ENCODE measurements at regions not wholly inside any gene's neighbourhood (a gene's known extent, or its start where the extent isn't known, plus 50 kb on each side); places are given as distances from the start of the nearest gene placed in this dataset.
"Not testable (repeated sequence)": the region's sequence is repeated elsewhere in the genome, so short reads cannot be mapped to it uniquely, and the experiment has no call there.

DNA sequence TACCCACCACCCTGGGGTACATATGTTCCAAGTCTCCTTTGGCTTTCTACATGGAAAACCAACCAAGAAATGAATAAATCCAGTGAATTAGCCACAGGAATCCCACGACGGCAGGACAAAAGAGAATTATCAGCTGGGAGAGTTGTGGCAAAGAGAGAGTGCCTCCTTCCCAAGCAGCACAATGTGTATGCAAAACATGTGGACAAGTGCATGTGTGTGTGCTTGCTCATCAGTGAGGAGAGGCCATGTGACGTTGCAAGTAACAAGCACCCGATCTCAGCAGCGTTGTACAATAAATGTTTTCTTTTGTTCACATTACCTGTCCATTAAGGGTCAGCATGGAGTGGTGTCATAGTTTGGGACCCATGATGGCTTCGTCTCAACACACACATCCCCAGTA lies 50.0 kb upstream of the EMX2 start:
- DNase-seq (ENCODE audit: low read depth), result peak; percentile 28

DNA sequence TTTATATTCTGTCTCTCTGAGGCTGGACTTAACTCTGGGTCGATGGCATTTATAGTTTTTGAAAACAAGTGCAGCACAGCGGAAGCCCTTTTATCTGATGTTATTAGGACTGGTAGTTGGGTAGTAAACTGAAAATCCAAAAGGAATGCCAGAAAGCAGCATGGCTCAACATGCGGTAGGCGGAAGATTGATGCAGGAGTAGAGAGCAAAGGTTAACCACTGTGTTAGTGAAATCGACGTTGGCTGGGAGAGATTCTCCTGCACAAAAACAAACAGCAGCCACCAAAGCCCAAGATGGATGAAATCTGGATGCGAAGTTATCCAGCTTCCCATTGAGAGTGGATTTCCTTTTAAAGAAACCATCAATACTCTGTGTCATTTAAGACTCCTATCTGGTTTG lies 54.5 kb upstream of the EMX2 start:
- DNase-seq (ENCODE audit: low read depth), result no peak

DNA sequence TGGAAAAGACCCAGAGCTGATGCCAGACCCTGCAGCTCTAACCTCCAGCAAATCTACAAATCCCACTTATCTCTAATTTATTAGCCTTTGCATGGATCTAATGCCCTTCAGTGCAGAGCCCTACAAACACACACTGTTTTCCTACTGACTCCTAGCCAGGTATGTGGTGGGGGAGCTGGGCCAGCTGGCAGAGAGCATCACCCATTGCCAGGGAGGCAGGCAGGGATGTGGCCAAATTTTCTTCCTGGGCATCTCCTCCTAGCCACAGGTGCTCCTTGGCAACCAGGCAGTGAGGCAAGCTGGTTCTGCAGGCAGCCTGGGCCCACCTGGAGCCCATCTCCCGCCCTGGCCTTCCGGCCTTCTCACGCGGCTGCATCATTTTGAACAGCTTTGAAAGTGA lies 55.9 kb upstream of the EMX2 start:
- DNase-seq (ENCODE audit: low read depth), result no peak

DNA sequence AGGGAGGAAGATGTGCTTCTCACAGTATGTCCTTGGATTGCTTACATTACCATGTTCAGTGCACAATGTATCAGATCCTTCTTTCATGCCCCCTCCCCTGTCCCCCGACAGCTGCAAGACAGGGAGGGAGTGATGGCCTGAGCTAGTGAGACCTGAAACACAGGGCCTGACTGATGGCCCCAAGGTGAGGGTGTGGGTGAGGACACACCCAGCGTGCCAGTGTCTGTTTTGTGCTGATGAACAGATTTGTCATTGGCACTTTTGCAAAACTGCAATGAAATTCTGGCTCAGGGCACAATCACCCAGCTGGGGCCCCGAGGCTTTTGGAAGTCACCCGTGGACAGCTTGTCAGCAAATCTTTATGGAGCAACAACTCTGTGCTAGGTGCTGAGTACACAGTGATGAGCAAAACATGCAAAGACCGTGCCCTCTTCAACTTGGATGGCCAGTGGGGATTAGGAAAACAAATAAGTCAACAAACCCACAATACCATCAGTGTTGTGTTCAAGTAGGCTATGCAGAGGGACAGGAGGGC lies 59.4 kb upstream of the EMX2 start:
- DNase-seq (ENCODE audit: low read depth), result no peak

DNA sequence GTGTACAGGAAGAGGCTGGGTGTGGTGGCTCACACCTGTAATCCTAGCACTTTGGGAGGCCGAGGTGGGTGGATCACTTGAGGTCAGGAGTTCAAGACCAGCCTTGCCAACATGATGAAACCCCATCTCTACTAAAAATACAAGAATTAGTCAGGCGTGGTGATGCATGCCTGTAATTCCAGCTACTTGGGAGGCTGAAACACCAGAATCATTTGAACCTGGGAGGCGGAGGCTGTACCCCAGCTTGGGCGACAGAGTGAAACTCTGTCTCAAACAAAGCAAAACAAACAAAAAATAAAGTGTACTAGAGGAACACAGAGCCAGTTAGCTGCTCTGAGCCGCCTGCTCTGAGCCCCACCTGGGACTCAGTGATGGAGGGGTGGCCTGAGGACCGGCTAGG lies 61.5 kb upstream of the EMX2 start:
- not testable (repeated sequence) for DNase-seq (ENCODE audit: low read depth)

DNA sequence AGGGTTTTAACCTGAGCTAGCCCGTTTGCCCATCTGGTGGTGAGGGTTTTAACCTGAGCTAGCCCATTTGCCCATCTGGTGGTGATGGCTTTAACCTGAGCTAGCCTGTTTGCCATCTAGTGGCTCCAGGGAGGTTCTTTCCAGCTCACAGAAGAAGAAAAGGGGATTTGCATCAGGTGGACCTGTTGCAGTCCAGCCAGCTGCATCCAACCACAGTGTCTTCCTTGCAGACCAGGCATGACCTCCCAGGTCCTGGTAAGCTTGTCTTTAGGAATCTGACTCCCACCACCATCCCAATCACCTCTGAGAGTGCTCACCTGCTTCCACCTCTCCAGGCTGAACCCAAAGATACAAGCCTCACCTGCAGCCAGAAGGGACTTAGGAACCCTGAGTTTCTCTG lies 62.4 kb upstream of the EMX2 start:
- DNase-seq (ENCODE audit: low read depth), result no peak

DNA sequence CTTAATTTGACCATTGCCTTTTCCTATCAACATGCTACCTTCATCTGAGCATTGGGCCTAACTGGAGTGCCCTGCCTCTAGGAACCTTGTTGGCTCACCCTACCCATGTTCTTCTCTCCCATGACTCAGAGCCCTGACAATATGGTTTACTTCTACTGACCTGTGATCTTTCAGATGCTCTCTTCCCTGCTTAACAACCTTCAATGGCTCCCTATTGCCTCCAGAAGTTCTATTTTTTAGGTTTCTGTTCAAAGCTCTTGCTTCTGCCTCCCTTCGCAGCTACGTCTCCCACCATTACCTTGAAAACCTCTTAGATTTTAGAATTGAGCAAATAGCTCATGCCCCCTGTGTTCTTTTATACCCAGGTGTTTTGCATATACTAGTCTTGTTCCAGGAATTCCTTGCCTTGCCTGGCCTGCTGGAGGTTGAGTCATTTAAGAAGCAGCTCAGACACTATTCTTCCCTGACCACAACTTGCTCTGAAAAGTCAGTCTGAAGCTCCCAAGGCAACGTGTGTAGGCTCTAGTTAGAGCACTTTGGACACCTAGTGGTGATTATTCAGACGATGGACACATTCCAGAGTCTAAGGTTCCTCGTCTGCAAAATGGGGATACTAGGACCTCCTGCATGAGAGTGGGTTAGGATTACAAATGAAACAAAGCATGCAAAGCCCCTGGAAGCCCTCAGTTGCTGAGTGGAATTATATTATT lies 64.4 kb upstream of the EMX2 start:
- DNase-seq (ENCODE audit: low read depth), result peak; percentile 72

DNA sequence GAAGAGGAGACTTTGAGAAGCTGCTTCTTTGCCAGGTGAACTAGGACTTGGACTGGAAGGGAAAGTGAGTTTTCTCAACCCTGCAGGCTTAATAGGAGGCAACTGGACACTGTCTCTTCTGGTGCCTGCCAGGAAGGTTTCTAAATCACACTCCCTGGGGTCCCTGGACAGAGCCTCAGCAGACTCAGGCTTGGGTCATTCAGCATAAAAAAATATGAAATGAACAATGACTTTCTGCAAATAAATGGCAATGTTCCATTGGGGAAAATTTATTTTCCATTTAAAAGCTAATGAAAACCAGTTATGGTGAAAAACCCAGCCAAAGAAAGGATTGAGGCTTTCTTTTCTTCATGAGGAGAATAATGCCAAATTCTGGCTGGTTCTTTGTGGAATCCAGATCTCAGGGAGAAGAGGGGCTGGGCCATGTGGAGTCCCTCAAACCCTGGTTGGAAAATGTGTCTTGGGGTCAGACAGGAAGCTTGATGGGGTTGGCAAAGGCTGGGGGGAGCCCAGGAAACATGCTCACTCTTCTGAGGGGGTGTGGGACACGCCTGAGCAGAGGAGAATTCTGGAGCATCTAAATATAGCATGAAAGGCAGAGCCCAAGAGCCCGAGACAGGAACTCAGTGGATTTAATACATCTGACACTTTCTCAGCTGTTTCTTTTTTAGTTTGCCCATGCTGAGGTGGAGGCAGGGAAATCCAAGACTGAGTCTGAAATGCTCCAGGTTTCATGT lies 65.2 kb upstream of the EMX2 start:
- no peak for DNase-seq (ENCODE audit: low read depth)

DNA sequence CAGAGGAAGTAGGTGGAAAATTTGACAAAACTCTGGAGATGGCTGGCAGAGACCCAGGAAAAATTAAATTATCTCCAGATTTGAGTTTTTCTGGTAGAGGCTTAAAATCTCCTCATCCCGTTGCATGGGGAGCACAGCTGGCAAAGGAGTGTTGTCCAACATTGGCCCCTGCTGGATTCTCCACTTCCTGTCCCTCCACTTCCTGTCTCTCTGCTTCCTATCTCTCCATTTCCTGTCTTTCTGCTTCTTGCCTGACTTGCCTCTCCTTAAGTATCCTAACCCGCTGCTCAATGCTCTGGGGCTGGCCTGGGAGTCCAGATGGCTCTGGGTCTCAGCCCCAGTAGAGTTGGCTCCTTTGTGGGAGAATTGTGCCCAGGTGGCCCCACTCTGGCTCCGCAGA lies 65.8 kb upstream of the EMX2 start:
- no peak for DNase-seq (ENCODE audit: low read depth)

DNA sequence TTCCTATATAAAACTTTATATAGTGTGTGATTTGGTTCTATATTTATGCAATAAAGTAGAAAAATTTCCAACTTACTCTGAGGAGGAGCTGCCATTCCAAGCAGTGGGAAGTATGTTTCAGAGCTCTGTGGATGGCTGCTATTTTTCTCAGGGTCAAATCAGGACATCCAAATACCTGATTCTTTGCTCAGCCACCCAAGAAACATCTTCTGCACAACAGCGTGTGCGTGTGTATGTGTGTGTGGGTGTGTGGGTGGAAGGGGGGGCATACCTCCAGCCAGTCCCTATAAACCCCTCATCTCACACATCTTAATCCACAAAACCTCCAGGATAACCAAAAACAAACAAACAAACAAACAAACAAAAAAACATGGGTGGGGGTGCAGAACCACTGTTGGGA lies 66.3 kb upstream of the EMX2 start:
- DNase-seq (ENCODE audit: low read depth), result no peak

DNA sequence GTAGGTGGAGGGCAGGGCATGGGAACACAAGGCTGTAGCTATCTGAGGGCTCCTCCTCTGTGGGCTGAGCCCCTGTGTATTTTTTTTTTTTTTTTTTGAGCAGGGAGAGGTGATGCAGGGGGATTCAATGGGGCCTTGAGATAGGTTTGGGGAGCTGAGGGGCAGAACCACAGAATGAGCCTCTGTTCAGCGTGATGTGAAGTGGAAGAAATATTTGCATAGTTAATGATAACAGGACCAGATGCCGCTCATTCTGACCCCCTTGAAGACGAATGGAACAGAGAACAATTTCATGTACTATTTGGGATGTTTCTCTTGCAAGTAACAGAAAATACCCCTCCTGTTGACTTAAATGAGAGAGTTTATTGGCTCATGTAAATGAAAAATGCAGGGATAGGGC lies 69.7 kb upstream of the EMX2 start:
- DNase-seq (ENCODE audit: low read depth), result no peak

DNA sequence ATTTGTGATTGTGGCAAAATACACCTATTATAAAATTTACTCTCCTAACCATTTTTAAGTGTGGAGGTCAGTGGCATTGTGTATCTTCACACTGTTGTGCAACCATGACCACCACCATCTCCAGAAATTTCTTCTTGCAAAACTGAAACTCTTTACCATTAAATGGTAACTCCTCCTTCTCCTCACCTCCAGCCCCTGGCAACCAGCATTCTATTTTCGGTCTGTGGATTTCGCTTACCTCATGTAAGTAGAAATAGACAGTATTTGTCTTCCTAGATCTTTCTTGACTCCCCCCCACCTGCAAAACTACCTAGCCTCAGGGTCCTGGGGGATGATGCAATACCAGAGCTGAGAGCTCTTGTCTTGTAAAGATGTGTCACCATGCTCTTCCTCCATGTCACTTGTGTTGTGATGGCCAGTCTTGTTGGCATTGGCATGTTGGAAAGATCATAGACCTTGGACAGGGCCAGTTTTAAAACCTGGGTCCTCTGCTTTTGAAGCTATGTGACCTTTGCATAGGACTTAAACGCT lies 71.1 kb upstream of the EMX2 start:
- no peak for DNase-seq (ENCODE audit: low read depth)

DNA sequence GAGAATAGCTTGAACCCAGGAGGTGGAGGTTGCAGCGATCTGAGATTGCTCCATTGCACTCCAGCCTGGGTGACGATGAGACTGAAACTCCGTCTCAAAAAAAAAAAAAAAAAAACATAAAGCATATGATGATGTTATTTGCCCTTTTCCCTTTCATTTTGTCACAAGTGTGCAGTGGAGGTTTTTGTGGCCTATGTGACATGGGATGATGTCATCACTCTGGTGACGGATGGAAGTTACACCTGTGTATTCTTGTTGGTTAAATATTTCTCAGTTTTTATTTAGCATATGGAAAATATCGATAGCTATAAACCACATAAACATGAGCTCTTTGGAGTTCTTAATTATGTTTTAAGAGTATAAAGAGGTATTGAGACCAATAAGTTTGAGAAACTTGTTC lies 71.8 kb upstream of the EMX2 start:
- DNase-seq (ENCODE audit: low read depth), result no peak

DNA sequence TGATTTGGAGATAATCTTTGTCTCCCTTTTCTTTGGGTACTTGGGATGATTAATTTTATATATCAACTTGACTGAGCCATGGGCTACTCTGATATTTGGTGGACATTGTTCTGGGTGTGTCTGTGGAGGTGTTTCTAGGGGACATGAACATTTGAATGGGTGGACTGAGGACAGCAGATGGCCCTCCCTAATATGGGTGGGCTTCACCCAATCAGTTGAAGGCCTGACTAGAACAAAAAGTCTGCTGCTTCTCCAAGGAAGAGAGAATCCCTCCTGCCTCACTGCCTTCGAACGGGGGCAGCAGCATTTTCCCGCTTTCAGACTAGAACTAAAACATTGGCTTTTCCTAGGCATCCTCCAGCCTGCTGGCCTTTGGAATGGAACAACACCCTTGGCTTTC lies 73.9 kb upstream of the EMX2 start:
- DNase-seq (ENCODE audit: low read depth), result no peak

DNA sequence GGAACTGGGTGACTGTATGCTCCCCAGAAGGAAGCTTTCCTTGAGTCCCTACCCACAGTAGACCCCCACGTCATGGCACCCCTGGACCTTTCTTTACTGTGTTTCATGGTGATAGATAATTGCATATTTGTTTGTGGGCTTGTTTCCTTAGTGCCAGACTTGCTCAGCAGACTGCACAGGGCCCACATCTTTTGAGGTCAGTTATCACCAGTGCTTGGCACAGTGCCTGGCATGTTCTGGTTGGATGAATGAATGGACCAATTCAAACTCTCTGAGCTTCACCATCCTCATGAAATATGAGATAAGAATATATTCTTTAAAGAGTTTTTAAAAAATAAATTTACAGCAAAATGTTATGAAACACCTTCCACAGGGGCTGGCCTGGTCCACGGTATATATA lies 78.4 kb upstream of the EMX2 start:
- DNase-seq (ENCODE audit: low read depth), result no peak

DNA sequence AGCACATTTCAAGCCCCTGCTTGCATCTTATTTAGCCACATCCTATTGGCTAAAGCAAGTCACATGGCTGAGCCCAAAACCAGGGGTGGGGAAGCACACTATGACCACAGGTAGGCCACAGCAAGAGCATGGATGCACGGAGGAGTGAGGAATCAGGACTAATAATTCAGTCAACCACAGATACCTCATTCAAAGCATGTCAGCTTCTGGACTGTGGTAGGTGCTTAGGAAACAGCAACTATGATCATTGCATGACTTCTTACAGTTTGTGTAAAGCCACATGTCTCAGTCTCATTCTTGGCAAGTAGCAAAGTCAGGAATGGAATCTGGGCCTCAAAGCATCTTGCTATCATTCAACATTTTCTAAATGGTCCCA lies 79.0 kb upstream of the EMX2 start:
- DNase-seq (ENCODE audit: low read depth), result no peak

DNA sequence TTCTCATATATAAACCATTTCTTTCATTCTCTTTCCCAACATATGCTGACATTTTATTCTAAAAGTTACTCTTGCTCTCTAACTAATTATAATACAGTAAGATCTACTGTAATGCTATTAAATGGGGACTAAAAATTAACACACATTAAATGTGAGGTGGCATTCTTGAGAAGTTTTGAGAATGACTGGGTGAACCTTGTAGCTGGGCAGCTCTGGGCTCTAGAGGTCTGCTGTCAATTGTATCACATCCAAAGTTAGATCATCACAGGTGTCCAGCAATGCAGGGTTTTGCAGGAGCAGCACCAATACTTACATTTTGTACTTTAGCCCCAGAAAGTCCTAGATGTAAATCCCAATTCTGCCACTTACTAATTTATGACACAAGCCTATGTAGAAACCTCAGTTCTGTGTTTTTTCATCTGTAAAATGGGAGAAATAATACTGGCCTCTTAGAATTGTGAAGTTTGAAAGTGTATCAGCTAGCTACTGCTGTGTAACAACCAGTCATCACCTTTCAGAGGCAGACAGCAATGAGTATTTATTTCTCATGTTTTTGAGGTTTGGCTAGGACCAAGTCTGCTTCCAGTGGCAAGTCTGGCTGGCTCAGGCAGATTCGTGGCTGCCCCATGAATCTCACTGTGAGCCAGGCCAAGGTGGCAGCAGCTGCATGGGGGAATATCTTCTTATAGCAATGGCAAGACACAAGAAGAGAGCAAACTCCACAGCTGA lies 79.6 kb upstream of the EMX2 start:
- DNase-seq (ENCODE audit: low read depth), result no peak

DNA sequence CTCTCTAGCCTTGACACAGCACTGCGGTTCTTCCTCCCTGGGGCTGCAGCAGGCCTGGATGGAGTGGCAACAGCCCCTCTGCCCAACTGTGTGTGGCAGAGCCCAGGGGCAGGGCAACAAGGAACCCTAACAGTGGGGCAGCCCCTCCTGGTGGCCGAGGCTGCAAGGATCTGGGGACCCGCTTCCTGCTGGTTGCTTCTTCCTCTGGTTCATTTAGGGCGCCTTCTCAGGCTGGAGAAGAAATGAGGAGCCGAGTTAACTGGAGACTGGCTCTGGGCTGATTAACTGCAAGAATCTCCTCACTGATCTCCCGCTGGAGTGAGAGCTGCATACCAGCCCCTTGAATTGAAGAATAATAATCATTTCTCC lies 80.1 kb upstream of the EMX2 start:
- DNase-seq (ENCODE audit: low read depth), result peak; percentile 28

DNA sequence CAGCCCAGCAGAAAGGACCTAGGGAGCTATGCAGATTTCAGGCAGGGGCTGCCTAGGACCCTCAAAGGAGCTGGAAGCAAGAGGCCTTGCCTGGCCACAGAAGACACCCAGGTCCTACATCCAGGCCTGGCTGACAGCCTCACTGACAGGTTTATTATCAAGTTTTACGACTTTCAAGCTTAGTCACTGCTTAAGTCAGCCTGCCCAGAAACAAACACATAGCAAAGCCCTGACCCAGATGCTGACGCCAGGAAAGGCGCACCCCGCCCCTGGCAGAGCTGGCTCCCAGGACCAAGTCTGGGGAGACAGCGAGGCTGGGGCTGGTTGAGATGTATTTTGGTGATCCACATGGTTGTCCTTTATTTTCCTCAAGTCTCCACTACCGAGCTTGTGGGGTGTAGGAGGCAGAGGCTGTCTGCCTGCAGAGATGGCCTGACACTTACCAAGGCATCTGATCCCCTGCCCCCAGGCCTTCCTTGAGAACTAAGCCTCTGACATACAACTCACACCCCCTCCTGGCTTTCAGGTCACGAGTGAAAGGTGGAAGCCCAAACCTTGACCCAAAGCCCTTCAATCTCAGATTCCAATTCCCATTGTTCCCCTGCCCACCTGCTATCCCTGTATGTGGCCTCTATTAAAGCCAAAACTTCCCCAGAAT lies 80.7 kb upstream of the EMX2 start:
- peak; percentile 90 for DNase-seq (ENCODE audit: low read depth)

DNA sequence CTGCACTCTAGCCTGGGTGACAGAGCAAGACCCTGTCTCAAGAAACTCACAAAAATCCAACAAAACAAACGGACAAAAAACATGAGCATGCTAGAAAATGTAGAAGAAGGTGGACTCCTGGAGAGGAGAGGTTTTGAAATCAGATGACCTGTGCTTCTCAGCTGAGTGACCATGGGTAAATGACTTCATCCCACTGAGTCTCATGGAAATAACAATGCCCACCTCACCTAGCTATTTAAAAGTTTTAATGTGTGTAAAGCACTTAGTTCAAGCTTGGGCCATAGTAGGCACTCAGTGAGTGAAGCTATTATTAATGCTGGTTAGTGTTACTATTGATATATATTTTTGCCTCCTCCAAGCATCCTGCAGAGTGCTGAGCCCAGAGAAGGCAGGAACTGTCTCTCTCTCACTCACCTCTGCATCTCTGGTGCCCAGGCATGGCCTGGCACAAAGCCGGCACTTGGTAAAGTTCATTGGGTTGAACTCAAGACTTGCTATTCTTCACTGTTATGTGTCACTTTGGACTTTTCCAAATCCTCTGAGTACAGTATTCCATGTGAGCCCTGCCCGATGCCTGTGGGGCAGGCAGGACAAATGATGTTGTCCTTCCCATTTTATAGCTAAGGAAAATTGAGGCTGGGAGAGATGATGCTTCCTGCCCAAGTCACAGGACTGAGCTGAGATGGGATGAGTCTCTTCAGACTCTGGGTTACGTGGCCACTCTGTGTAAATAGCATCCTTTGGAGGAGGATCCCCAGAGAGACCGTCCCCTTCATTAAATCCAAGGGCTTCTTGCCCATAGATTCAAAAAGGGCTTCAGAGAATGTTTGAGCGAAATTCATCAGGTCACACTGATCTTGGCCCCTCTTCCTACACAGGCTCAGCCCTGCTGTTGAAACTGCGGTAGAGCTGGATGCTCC lies 81.4 kb upstream of the EMX2 start:
- DNase-seq (ENCODE audit: low read depth), result peak; percentile 32

DNA sequence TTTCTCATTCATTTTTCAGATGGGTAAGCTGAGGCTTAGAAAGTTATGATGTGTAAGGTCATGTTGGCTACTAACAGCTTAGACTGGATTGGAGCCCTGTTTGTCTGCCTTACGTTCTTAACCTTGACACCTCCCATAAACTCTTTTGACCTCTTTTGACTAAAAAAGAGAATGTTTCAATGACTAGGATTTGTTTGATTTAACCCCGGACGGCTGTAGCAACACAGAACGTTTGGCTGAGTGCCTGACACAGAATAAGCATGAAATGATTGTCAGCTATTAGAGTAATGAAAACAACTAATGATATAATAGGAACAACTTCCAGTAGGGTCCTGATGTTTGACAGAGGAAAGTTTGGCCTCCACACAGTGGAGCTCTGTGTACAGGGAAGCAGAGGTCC lies 83.3 kb upstream of the PDZD8 start:
- DNase-seq (ENCODE audit: low read depth), result no peak
